Right hindlimb (tissue), 1 donor: ENCODE measurements at regions not wholly inside any gene's neighbourhood (a gene's known extent, or its start where the extent isn't known, plus 50 kb on each side); places are given as distances from the start of the nearest gene placed in this dataset.

ENCODE experiments used
- DNase-seq: peaks from one replicate; pipeline ENCODE4 v3.0.0-alpha.2; 2018

- DNase-seq, result no peak
Observed at GRCh38 chr22:48236261-48236660, 1473.8 kb downstream of the TBC1D22A start.

GRCh38 chr22:48235744-48236143, 1473.3 kb downstream of the TBC1D22A start:
- DNase-seq, result no peak

- DNase-seq, result no peak
Observed at GRCh38 chr22:48234011-48234410, 1471.6 kb downstream of the TBC1D22A start.

- no peak for DNase-seq
Observed at GRCh38 chr22:48233586-48233985, 1471.1 kb downstream of the TBC1D22A start.

- no peak for DNase-seq
Observed at GRCh38 chr22:48228468-48228867, 1466.0 kb downstream of the TBC1D22A start.

GRCh38 chr22:48227341-48228018, 1465.0 kb downstream of the TBC1D22A start:
- DNase-seq, result no peak

- no peak for DNase-seq
Observed at GRCh38 chr22:48226026-48227013, 1463.9 kb downstream of the TBC1D22A start.

- DNase-seq, result no peak
Observed at GRCh38 chr22:48224332-48224731, 1461.9 kb downstream of the TBC1D22A start.

- DNase-seq, result no peak
Observed at GRCh38 chr22:48223488-48224190, 1461.2 kb downstream of the TBC1D22A start.

GRCh38 chr22:48222742-48223487, 1460.5 kb downstream of the TBC1D22A start:
- no peak for DNase-seq

- no peak for DNase-seq
Observed at GRCh38 chr22:48218889-48219420, 1456.5 kb downstream of the TBC1D22A start.

GRCh38 chr22:48217596-48217995, 1455.1 kb downstream of the TBC1D22A start:
- DNase-seq, result no peak

- DNase-seq, result no peak
Observed at GRCh38 chr22:48212727-48213126, 1450.3 kb downstream of the TBC1D22A start.

- no peak for DNase-seq
Observed at GRCh38 chr22:48210812-48211211, 1448.4 kb downstream of the TBC1D22A start.

GRCh38 chr22:48210198-48210580, 1447.7 kb downstream of the TBC1D22A start:
- DNase-seq, result no peak

- DNase-seq, result no peak
Observed at GRCh38 chr22:48209473-48210197, 1447.2 kb downstream of the TBC1D22A start.

- DNase-seq, result no peak
Observed at GRCh38 chr22:48208894-48209293, 1446.4 kb downstream of the TBC1D22A start.

GRCh38 chr22:48207919-48208535, 1445.6 kb downstream of the TBC1D22A start:
- DNase-seq, result no peak

GRCh38 chr22:48205790-48206189, 1443.3 kb downstream of the TBC1D22A start:
- DNase-seq, result no peak

GRCh38 chr22:48205161-48205560, 1442.7 kb downstream of the TBC1D22A start:
- no peak for DNase-seq

- DNase-seq, result no peak
Observed at GRCh38 chr22:48204296-48204695, 1441.8 kb downstream of the TBC1D22A start.
